ENCODE measurements at regions not wholly inside any gene's neighbourhood (a gene's known extent, or its start where the extent isn't known, plus 50 kb on each side); places are given as distances from the start of the nearest gene placed in this dataset.

DNA sequence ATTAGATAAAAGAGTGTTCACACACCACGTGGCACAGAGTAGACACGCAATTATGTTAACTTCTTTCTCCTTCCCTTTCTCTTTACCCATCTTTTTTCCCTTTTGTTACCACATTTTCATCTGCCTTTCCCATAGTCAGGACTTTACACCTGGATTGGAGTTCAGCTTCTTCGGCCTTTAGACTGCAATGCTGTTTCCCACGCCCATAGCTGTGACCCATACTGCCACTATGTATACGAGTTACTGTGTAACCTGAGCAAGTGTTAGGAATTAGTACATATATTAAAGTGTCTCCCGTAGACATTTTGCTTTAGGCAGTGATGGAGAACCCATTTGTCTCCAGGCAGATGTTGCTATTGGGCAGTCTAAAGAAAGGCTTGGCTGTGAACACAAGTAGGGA lies 143.6 kb upstream of the SLC28A3 start:
- TF ChIP-seq, protein P1, sequence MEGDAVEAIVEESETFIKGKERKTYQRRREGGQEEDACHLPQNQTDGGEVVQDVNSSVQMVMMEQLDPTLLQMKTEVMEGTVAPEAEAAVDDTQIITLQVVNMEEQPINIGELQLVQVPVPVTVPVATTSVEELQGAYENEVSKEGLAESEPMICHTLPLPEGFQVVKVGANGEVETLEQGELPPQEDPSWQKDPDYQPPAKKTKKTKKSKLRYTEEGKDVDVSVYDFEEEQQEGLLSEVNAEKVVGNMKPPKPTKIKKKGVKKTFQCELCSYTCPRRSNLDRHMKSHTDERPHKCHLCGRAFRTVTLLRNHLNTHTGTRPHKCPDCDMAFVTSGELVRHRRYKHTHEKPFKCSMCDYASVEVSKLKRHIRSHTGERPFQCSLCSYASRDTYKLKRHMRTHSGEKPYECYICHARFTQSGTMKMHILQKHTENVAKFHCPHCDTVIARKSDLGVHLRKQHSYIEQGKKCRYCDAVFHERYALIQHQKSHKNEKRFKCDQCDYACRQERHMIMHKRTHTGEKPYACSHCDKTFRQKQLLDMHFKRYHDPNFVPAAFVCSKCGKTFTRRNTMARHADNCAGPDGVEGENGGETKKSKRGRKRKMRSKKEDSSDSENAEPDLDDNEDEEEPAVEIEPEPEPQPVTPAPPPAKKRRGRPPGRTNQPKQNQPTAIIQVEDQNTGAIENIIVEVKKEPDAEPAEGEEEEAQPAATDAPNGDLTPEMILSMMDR (conservative IDR thresholded peaks at IDR 0.05 in 1 of 2, IDR thresholded peaks at IDR 0.05 in 1 of 2; ENCODE audit: low read depth in 1 of 2, low read length in 2 of 2) = no peak
- TF ChIP-seq EZH2 (IDR thresholded peaks at IDR 0.05; ENCODE audit: low read length, missing control alignments) = no peak

All from fibroblast of lung (primary cell).